Cerebellar cortex (tissue), 1 donor: ENCODE measurements at regions not wholly inside any gene's neighbourhood (a gene's known extent, or its start where the extent isn't known, plus 50 kb on each side); places are given as distances from the start of the nearest gene placed in this dataset.
"Not testable (repeated sequence)": the region's sequence is repeated elsewhere in the genome, so short reads cannot be mapped to it uniquely, and the experiment has no call there.

Experiments used
- DNase-seq: peaks from one replicate; pipeline ENCODE4 v3.0.0-alpha.2; 2015; ENCODE audit warnings: low spot score

GRCh38 chr18:67455890-67456501 is 60.5 kb downstream of the DSEL start:
- no peak for DNase-seq

- DNase-seq, result no peak
Measured at GRCh38 chr18:67453901-67454300, 62.6 kb downstream of the DSEL start.

- no peak for DNase-seq
Measured at GRCh38 chr18:67451960-67452359, 64.6 kb downstream of the DSEL start.

- not testable (repeated sequence) for DNase-seq
Measured at GRCh38 chr18:67451101-67451500, 65.4 kb downstream of the DSEL start.

- DNase-seq, result no peak
Measured at GRCh38 chr18:67433971-67434370, 82.5 kb downstream of the DSEL start.

- DNase-seq, result no peak
Measured at GRCh38 chr18:67432806-67433205, 83.7 kb downstream of the DSEL start.

GRCh38 chr18:67428805-67429204 is 87.7 kb downstream of the DSEL start:
- DNase-seq, result no peak

GRCh38 chr18:67428158-67428557 is 88.4 kb downstream of the DSEL start:
- DNase-seq, result no peak

- DNase-seq, result no peak
Measured at GRCh38 chr18:67426486-67426885, 90.0 kb downstream of the DSEL start.

GRCh38 chr18:67425672-67426071 is 90.8 kb downstream of the DSEL start:
- no peak for DNase-seq

GRCh38 chr18:67421651-67422050 is 94.9 kb downstream of the DSEL start:
- no peak for DNase-seq

GRCh38 chr18:67417864-67418523 is 98.5 kb downstream of the DSEL start:
- no peak for DNase-seq

- DNase-seq, result no peak
Measured at GRCh38 chr18:67411116-67411515, 105.4 kb downstream of the DSEL start.

- DNase-seq, result no peak
Measured at GRCh38 chr18:67410075-67411070, 106.1 kb downstream of the DSEL start.

- DNase-seq, result no peak
Measured at GRCh38 chr18:67408240-67408639, 108.3 kb downstream of the DSEL start.

- DNase-seq, result no peak
Measured at GRCh38 chr18:67406714-67407113, 109.8 kb downstream of the DSEL start.

- DNase-seq, result no peak
Measured at GRCh38 chr18:67402543-67402942, 114.0 kb downstream of the DSEL start.

GRCh38 chr18:67400502-67401117 is 115.9 kb downstream of the DSEL start:
- no peak for DNase-seq

GRCh38 chr18:67386032-67386431 is 130.5 kb downstream of the DSEL start:
- no peak for DNase-seq

- DNase-seq, result no peak
Measured at GRCh38 chr18:67385455-67385854, 131.1 kb downstream of the DSEL start.

GRCh38 chr18:67384057-67384456 is 132.5 kb downstream of the DSEL start:
- DNase-seq, result not testable (repeated sequence)

GRCh38 chr18:67381608-67382150 is 134.8 kb downstream of the DSEL start:
- no peak for DNase-seq
